ENCODE measurements at regions not wholly inside any gene's neighbourhood (a gene's known extent, or its start where the extent isn't known, plus 50 kb on each side); places are given as distances from the start of the nearest gene placed in this dataset.

DNA sequence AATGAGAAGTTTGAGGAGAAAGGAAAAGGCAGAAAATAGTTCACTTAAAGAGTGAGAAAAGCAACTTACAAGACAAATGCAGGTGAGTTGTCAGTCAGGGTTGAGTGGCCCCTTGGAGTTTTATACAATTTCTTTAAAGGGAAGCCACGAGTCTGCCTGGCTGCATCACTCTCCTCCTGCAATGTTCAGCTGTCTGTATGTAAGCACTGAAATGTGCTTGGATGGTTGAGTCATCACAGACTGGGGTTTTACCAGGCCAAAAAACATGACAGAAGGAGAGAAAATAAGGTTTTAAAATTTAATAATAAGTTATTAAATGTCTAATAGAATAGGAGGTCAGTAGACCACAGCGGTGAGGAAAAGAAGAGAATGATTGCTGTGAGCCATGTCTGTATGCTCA, 51.0 kb upstream of the FGF14 start:
- Histone ChIP-seq H3K56ac (ENCODE audit: extremely low read depth, insufficient read depth, low read length) (no peak overlapping the region), H3K79me1 (ENCODE audit: low read depth in 1 of 2, low read length in 2 of 2) (no peaks in the 10 kb centered on the region), H3K9me3 (ENCODE audit: control insufficient read depth, insufficient read depth, low read length) (no peaks in the 10 kb centered on the region), H2AK9ac (replicated peaks; ENCODE audit: low read depth, low read length, poor library complexity) (no peak overlapping the region), H4K91ac (ENCODE audit: insufficient read depth, low read depth, low read length) (no peak overlapping the region), H3K18ac (ENCODE audit: low read depth, low read length) (no peak overlapping the region), H3K27ac (ENCODE audit: insufficient read depth, low read length) (no peak overlapping the region), H3K27me3 (ENCODE audit: control insufficient read depth, insufficient read depth, low read length) (no peaks in the 10 kb centered on the region; the same call in 1 of the 2 replicates), H4K5ac (ENCODE audit: low read depth, low read length) (no peak overlapping the region), H3K36me3 (ENCODE audit: control insufficient read depth, insufficient read depth, low read length) (no peaks in the 10 kb centered on the region), H3K4me3 (ENCODE audit: insufficient read depth, low read depth, low read length) (no peak overlapping the region), H3K4me1 (ENCODE audit: control insufficient read depth, insufficient read depth, low read length) (no peaks in the 10 kb centered on the region), H2BK5ac (ENCODE audit: low read depth, low read length, poor library complexity, severe bottlenecking) (no peak overlapping the region), H3K9me1 (ENCODE audit: insufficient read depth, low read length) (no peaks in the 10 kb centered on the region), H4K20me1 (ENCODE audit: insufficient read depth, low read length) (no peaks in the 10 kb centered on the region), H2BK20ac (ENCODE audit: low read depth, low read length) (no peak overlapping the region), H2AK5ac (ENCODE audit: low read depth, low read length) (no peak overlapping the region), H3K14ac (replicated peaks; ENCODE audit: low read depth, low read length) (no peak overlapping the region), H3K23ac (ENCODE audit: low read depth, low read length) (no peak overlapping the region), H3K4me2 (ENCODE audit: low read depth, low read length) (no peak overlapping the region), H4K8ac (ENCODE audit: low read depth in 2 of 2, low read length in 2 of 2) (no peak overlapping the region), H3K9ac (ENCODE audit: low read depth, low read length) (no peak overlapping the region), H2BK15ac (ENCODE audit: low read depth, low read length) (no peak overlapping the region), H2AFZ (replicated peaks; ENCODE audit: low read length, poor library complexity) (no peak overlapping the region), H2BK120ac (ENCODE audit: low read depth, low read length) (no peak overlapping the region), H3K4ac (ENCODE audit: low read depth, low read length) (no peak overlapping the region)
- ATAC-seq (ENCODE audit: low read depth) = no peak
- BruUV-seq (replicated peaks) = no TSS peak
- TF ChIP-seq NFE2L2 (IDR thresholded peaks at IDR 0.05; ENCODE audit: low read depth, low read length) (no peak), RFX5 (IDR thresholded peaks at IDR 0.05; ENCODE audit: low read depth, low read length) (no peak), RCOR1 (IDR thresholded peaks at IDR 0.05; ENCODE audit: insufficient replicate concordance, low read length) (no peak), FOS (IDR thresholded peaks at IDR 0.05; ENCODE audit: low read depth, low read length) (no peak)
- TF ChIP-seq, protein P1, sequence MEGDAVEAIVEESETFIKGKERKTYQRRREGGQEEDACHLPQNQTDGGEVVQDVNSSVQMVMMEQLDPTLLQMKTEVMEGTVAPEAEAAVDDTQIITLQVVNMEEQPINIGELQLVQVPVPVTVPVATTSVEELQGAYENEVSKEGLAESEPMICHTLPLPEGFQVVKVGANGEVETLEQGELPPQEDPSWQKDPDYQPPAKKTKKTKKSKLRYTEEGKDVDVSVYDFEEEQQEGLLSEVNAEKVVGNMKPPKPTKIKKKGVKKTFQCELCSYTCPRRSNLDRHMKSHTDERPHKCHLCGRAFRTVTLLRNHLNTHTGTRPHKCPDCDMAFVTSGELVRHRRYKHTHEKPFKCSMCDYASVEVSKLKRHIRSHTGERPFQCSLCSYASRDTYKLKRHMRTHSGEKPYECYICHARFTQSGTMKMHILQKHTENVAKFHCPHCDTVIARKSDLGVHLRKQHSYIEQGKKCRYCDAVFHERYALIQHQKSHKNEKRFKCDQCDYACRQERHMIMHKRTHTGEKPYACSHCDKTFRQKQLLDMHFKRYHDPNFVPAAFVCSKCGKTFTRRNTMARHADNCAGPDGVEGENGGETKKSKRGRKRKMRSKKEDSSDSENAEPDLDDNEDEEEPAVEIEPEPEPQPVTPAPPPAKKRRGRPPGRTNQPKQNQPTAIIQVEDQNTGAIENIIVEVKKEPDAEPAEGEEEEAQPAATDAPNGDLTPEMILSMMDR (conservative IDR thresholded peaks at IDR 0.05; ENCODE audit: low read depth, low read length) = no peak
- CTCF ChIA-PET = interaction anchor here (0.6 kb wide), 1 partner anchor 11 kb away, joined by 3 read pairs; no protein-coding TSS in a partner anchor
- intact Hi-C loops (cut with micrococcal nuclease) (loop anchor here (10.0 kb wide), 1 partner anchor 1308 kb away; no protein-coding TSS in a partner anchor), in situ Hi-C loops (cut with MboI; ENCODE audit: low sequenced_read_pairs) (loop anchor here (25.0 kb wide), 1 partner anchor 316 kb away; no protein-coding TSS in a partner anchor), dilution Hi-C loops (cut with HindIII; ENCODE audit: low sequenced_read_pairs, unreplicated experiment) (no loop called here)
- POLR2A ChIA-PET (ENCODE audit: unreplicated experiment) = no interaction called here
- no CpG with 5 or more reads among the region's 2 CpGs for WGBS, 2 experiments (ENCODE audit: extremely low coverage in 2 of 2, insufficient read length in 1 of 2)
- DNase-seq = peak; percentile 16

Measured in IMR-90 (cell line).